ENCODE measurements at regions not wholly inside any gene's neighbourhood (a gene's known extent, or its start where the extent isn't known, plus 50 kb on each side); places are given as distances from the start of the nearest gene placed in this dataset.
"Not testable (repeated sequence)": the region's sequence is repeated elsewhere in the genome, so short reads cannot be mapped to it uniquely, and the experiment has no call there.

DNA sequence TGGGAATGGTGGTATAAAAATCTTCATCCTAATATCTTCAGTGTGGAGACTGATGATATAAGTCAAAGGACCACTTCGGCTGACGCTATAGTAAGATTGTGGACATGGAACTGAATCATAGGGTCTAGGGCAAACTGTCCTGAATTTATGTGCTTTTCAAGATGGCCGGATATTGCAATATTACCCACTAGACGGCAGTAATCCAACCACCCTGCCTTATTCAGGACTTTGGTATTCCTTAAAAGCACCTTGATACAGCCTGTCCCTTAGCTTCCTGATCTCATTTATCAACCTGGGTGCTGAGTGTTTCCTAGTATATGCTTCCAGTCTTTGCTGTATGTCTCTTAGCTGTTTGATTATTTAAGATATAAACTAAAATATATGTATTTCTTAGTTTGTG lies 71.2 kb upstream of the COX7C start:
- H3K4me3 ChIP-seq, result no peak overlapping the region
- H3K27ac ChIP-seq, result no peak overlapping the region
- no peak for DNase-seq (ENCODE audit: low read depth in 1 of 2, low spot score in 1 of 2)
- no peaks in the 10 kb centered on the region for H3K4me1 ChIP-seq (ENCODE audit: low read depth)
- no peaks in the 10 kb centered on the region for H3K9me3 ChIP-seq (ENCODE audit: low read depth)
- TF ChIP-seq, protein P1, sequence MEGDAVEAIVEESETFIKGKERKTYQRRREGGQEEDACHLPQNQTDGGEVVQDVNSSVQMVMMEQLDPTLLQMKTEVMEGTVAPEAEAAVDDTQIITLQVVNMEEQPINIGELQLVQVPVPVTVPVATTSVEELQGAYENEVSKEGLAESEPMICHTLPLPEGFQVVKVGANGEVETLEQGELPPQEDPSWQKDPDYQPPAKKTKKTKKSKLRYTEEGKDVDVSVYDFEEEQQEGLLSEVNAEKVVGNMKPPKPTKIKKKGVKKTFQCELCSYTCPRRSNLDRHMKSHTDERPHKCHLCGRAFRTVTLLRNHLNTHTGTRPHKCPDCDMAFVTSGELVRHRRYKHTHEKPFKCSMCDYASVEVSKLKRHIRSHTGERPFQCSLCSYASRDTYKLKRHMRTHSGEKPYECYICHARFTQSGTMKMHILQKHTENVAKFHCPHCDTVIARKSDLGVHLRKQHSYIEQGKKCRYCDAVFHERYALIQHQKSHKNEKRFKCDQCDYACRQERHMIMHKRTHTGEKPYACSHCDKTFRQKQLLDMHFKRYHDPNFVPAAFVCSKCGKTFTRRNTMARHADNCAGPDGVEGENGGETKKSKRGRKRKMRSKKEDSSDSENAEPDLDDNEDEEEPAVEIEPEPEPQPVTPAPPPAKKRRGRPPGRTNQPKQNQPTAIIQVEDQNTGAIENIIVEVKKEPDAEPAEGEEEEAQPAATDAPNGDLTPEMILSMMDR (IDR thresholded peaks at IDR 0.05; ENCODE audit: low read depth, low read length), result no peak
- no peaks in the 10 kb centered on the region for H3K27me3 ChIP-seq
- H3K36me3 ChIP-seq, result no peaks in the 10 kb centered on the region

DNA sequence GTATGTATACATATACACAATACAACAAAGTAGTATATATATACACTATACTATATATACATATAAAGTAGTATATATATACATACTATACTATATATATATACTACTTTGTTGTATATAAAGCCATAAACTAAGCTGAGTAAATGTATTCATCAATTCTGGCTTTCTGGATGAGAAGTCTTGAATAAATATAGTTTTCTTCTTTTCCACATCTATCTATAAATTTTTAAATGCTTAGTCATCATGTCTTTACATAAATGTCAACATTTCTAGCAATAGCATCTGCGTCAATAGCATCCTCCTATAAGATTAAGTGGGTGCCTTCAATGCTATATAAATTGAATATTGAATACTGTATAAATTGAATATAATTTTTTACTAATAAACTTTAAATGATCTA lies 63.1 kb upstream of the COX7C start:
- Histone ChIP-seq H3K4me3 (no peak overlapping the region), H3K9me3 (ENCODE audit: low read depth) (no peaks in the 10 kb centered on the region), H3K4me1 (ENCODE audit: low read depth) (peaks cover 4% of the 10 kb centered on the region), H3K36me3 (no peaks in the 10 kb centered on the region), H3K27ac (no peak overlapping the region), H3K27me3 (no peaks in the 10 kb centered on the region)
- TF ChIP-seq, protein P1 (IDR thresholded peaks at IDR 0.05; ENCODE audit: low read depth, low read length), result no peak
- DNase-seq (ENCODE audit: low read depth in 1 of 2, low spot score in 1 of 2), result no peak

DNA sequence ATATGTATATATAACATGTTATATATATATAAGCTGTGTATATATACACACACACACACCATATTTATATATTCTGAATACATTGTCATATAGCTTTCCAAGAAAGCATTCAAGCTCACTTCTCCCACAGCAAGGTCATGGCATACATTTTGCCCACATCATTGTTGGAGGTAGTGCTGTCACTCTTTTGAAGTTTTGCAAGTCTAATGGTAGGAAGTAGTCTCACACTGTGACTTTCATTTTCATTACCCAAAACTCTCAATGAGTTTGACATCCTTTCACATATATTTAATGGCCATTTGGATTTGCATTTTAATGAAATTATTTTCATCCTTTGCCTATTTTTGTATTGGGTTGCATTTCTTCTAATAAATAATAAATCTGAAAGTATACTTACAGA lies 59.8 kb upstream of the COX7C start:
- Histone ChIP-seq H3K9me3 (ENCODE audit: low read depth) (no peaks in the 10 kb centered on the region), H3K4me3 (no peak overlapping the region), H3K27ac (no peak overlapping the region), H3K27me3 (no peaks in the 10 kb centered on the region), H3K36me3 (no peaks in the 10 kb centered on the region), H3K4me1 (ENCODE audit: low read depth) (peaks cover 4% of the 10 kb centered on the region)
- DNase-seq (ENCODE audit: low read depth in 1 of 2, low spot score in 1 of 2), result no peak
- TF ChIP-seq, protein P1 (IDR thresholded peaks at IDR 0.05; ENCODE audit: low read depth, low read length), result no peak

DNA sequence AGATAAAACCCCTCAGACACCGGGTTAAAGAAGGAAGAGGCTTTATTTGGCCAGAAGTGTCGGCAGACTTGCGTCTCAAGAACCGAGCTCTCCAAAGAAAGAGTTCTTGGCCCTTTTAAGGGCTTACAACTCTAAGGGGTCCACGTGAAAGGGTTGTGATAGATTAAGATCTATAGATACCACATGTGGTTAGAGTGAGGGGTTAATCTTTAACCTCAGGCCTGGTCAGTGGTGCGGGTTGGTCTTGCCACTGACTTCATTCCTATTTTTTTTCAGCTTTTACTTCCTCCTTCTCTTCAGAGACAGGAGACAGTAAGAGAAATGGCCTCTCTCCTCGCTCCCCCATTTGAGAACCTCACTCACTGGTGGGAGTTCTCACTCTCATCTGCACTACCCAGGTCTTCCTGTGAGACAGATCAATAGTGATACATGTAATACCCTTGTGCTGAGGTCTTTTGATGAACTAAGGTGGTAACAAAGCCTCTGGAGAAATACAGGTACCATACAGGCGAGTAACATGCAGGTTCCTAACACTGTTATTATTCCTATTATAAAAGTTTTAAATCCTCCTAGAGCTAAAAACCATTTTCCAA lies 52.4 kb upstream of the COX7C start:
- no peak for DNase-seq (ENCODE audit: low read depth in 1 of 2, low spot score in 1 of 2)
- Histone ChIP-seq H3K9me3 (ENCODE audit: low read depth) (no peaks in the 10 kb centered on the region), H3K36me3 (no peaks in the 10 kb centered on the region), H3K4me3 (no peak overlapping the region), H3K27ac (no peak overlapping the region), H3K4me1 (ENCODE audit: low read depth) (no peaks in the 10 kb centered on the region), H3K27me3 (no peaks in the 10 kb centered on the region)
- TF ChIP-seq, protein P1 (IDR thresholded peaks at IDR 0.05; ENCODE audit: low read depth, low read length), result no peak

DNA sequence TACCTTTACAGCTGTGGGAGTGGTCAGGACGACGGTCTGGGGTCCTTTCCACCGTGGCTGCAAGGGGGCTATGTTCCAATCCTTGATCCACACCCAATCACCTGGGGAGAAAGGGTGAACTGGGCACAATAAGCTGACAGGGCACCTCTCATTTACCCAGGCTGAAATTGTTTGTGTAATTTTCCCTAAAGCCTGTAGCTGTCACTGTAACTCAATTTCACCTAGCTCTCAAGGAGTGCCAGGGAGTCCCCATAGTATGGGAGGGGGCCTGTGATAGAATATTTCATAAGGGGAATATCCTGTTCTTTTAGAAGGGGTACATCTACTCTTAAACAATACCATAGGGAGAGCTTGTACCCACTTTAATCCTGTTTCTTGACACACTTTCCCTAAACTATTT lies 51.7 kb upstream of the COX7C start:
- H3K36me3 ChIP-seq; H3K27ac ChIP-seq; H3K4me1 ChIP-seq (ENCODE audit: low read depth); H3K27me3 ChIP-seq; H3K9me3 ChIP-seq (ENCODE audit: low read depth); H3K4me3 ChIP-seq; DNase-seq (ENCODE audit: low read depth in 1 of 2, low spot score in 1 of 2): not testable (repeated sequence)

Data from cardiac muscle cell (in vitro differentiated cells and primary cell).